ENCODE measurements at regions not wholly inside any gene's neighbourhood (a gene's known extent, or its start where the extent isn't known, plus 50 kb on each side); places are given as distances from the start of the nearest gene placed in this dataset.
A peak's percentile ranks its signal among the peaks of the same experiment; 100 is the strongest.

DNA sequence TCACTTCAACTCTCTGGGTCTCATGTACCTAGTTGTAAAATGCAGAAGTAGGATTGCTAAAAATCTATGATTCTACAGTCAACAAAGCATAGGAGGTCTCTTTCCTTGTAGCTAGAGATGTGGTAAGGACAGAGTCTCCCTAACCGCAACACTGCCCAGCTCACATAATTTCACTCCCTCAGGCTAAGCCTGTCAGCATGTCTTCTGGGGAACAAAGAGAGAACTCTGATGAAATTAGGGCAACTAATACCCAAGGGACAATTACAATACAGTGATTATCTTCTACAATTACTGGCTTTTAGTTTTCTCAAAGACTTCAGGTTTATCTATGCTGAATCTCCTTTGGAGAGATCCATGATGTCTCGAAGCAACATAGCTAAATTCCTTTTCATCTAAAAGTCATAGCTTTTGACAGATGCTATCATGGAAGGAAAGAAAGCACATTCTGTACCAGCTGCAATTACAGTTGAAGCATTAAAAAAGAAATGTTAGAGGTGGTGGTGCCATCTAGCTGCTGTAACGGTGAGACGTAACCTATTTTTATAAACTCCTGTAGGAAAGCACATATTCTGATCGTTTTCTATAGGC lies 141.1 kb upstream of the TARS1 start:
- DNase-seq, result peak in 16 of 42 donors; percentile 3 to 51 (median 24)
- intact Hi-C loops (cut with DNase I), result no loop called here

- peak in 3 of 42 donors; percentile 3 to 16 (median 5) for DNase-seq
These were observed 140.5 kb upstream of the TARS1 start for GRCh38 chr5:33300209-33300742.

DNA sequence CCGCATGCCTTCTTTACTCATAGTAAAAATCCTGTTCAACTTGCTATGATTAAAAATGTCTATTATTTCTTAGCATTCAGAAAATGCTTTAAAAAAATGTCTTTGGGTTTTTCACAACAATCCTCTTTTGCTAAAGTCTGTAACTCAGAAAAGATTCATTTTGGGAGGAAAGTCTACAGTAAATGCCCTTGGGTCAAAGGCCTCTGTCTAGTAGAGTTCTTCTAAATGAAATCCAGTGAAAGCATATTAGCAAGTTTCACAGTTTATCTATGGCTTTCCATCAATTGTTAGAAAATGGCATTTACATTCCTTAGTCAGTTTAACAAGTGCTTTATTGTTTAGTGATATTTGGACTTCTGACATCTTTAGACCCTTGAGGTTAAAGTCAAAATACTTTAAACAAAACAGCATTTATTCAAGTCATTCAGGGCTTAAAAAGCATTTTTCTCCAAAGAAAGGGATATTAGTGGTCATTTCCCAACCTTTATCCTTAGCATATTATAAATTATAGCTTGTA lies 137.1 kb upstream of the TARS1 start:
- intact Hi-C loops (cut with DNase I), result no loop called here
- no peak for DNase-seq

More at GRCh38 chr5:33300209-33300742, 140.5 kb upstream of the TARS1 start:
- intact Hi-C loops (cut with DNase I), result no loop called here

DNA sequence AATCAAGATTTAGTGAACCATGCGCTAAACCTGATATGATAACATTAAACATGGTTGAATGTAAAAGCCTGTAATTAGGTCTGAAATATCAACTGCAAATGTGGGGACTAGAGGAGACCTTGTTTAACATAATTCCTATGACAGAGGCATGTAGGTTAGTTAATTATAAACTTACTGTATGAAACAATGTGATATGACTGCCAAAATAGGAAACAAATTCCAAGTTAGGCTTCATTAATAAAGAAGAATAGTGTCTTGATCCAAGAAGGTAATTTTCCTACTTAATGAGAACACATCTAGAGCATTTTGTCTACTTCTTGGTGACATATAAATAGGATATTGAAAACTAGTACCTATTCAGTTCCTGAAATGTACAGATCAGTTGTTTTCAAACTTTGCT lies 136.2 kb upstream of the TARS1 start:
- no peak for DNase-seq
- intact Hi-C loops (cut with DNase I), result no loop called here

GRCh38 chr5:33305572-33305971 lies 135.2 kb upstream of the TARS1 start:
- no peak for DNase-seq
- intact Hi-C loops (cut with DNase I), result no loop called here

DNA sequence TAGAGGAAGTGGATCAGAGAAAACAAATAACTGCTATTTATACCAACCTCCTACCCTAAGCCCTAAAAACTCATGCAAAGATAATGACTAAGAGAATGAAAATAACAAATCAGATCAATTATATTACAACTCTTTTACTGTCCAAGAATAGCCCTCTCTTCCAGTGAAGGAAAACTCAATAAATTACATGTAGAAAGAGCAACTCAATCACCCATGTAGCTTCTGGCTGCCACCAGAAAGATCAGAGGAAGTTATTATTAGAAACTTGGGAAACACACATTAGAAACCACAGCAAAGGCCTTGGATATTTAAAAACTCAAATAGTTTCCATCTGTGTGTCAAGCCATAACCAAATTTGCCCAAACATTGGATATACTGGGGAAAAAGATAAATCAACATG lies 134.0 kb upstream of the TARS1 start:
- no peak for DNase-seq
- intact Hi-C loops (cut with DNase I), result no loop called here

- intact Hi-C loops (cut with DNase I), result no loop called here
These were observed 132.2 kb upstream of the TARS1 start for GRCh38 chr5:33308586-33308985.

DNA sequence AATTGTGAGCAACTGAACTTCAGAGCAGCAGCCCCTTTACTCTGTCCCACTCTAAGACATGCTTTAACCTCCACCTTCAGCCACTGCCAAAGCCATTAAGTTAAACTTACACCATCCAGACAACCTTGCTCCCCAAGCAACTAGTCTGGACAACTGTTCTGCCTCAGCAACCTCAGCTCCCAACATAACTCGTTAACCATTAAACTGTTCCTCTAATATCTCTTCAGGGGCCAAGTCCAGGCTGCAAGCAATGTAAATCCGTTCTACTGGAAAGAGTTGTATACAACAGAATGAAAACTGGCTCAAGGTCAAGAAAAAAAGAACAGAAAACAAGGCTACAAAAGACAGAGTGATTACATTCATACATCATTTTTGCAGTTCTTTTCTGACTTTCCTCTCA lies 131.7 kb upstream of the TARS1 start:
- intact Hi-C loops (cut with DNase I), result no loop called here
- no peak for DNase-seq

More at GRCh38 chr5:33308586-33308985, 132.2 kb upstream of the TARS1 start:
- DNase-seq, result no peak

DNA sequence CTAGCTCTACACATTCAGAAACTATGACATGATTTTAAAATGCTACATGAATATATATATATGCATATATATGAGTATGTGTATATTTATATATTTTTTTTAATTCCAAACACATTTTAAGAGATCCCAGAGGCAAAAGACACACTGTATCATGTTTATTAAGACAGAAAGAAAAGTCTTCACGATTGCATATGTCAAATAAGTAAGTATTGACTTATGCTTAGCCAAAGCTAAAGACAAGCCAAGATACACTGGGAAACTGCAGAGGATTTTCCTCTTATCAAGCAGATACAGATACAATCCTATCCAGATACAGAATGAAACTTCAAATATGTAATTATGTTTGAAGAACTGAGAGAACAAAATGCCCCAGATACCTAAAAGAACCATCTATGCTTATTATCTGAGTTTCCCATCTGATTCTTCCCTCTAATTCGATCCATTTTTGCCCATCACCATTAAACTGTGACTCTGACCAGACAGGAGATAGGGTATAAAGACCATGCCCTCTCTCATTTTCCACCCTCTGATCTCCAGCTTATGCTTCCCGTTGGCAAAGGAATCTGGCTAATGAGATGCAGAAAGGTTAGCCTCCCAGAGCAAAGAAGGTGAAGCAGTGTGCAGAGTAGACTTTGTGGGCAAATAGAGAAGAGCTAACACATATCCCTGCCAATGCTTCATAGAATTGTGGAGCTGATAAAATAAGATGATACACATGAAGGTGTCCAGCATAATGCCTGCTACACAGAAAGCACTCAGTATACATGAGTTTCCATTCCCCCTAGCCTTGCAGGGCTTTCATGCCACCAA lies 131.0 kb upstream of the TARS1 start:
- DNase-seq, result no peak
- intact Hi-C loops (cut with DNase I), result no loop called here

GRCh38 chr5:33310451-33310850 lies 130.3 kb upstream of the TARS1 start:
- intact Hi-C loops (cut with DNase I), result no loop called here
- no peak for DNase-seq

DNA sequence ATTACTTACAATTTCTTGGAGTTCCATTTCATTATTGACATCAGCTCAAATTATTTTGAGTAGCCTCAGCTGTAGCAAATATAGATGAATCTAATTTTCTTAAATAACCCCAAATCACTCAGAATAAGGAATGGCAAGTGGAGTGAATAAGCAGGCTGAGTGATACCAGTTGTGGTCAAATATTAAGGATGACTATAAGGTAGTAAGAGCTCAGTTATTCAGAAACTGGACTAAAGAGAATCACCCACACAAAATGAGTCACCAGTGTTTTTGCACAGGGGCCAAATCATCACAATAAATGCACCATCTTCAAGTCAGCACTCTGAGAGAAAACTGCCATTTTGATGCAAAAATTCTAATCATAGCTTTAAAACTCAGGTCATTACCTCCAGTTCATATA lies 128.9 kb upstream of the TARS1 start:
- intact Hi-C loops (cut with DNase I), result no loop called here
- DNase-seq, result no peak

GRCh38 chr5:33312571-33313549 lies 127.9 kb upstream of the TARS1 start:
- intact Hi-C loops (cut with DNase I), result no loop called here
- DNase-seq, result no peak

GRCh38 chr5:33315189-33315588 lies 125.6 kb upstream of the TARS1 start:
- intact Hi-C loops (cut with DNase I), result no loop called here
- no peak for DNase-seq

DNA sequence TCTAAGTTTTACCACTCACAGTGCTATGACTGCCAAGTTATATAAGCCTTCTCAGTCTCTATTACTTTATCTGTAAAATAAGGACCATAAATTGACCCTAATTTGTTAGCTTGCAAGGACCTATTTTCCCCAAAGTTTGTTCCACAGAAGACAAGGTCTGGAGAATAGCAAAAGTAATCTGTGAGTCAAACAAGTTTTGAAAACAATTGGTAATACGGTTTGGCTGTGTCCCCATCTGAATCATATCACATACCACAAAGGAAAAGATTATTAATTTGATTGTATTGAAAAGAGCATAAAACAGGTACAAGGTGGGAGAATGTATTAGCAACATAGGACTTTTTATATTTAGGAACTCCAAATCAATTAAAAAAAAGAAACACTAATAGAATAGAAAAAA lies 124.0 kb upstream of the TARS1 start:
- intact Hi-C loops (cut with DNase I), result no loop called here
- DNase-seq, result no peak

- intact Hi-C loops (cut with DNase I), result no loop called here
- no peak for DNase-seq
These were observed 123.5 kb upstream of the TARS1 start for GRCh38 chr5:33317271-33317670.

GRCh38 chr5:33319151-33319550 lies 121.6 kb upstream of the TARS1 start:
- intact Hi-C loops (cut with DNase I), result no loop called here
- no peak for DNase-seq

- intact Hi-C loops (cut with DNase I), result no loop called here
These were observed 120.9 kb upstream of the TARS1 start for GRCh38 chr5:33319841-33320240.

GRCh38 chr5:33321026-33321425 lies 119.7 kb upstream of the TARS1 start:
- intact Hi-C loops (cut with DNase I), result no loop called here
- no peak for DNase-seq

More at GRCh38 chr5:33319841-33320240, 120.9 kb upstream of the TARS1 start:
- no peak for DNase-seq

DNA sequence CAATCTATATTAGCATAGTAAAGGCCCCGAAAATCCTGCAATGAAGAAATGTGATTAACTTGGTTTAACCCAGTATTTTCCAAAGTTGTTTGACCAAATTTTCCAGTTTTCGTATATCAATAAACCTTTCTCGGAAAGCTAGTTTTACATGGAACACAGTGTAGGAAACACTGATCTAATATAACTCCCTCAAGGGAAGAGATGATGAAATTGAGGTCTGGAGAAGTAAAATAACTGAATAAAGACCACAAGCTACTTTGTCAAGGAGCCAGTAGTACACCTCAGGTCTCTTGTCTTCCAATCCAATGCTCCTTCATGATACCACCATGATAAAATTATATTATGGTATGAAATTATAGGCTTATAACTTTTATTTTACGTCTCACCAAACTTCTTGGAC lies 118.1 kb upstream of the TARS1 start:
- intact Hi-C loops (cut with DNase I), result no loop called here

More for the DNA sequence above, 118.1 kb upstream of the TARS1 start:
- no peak for DNase-seq

All from head of caudate nucleus (tissue), 42 donors.